Hematopoietic multipotent progenitor cell treated with erythropoietin and hydrocortisone succinate and interleukin-3 and kit ligand, for 15 days (in vitro differentiated cells): ENCODE measurements at regions not wholly inside any gene's neighbourhood (a gene's known extent, or its start where the extent isn't known, plus 50 kb on each side); places are given as distances from the start of the nearest gene placed in this dataset.
"Not testable (repeated sequence)": the region's sequence is repeated elsewhere in the genome, so short reads cannot be mapped to it uniquely, and the experiment has no call there.

Experiments used
- DNase-seq: peaks from one replicate; pipeline ENCODE4 v3.0.0-alpha.2; 2015; ENCODE audit warnings: low spot score

GRCh38 chr11:95650276-95650675 is 139.3 kb downstream of the FAM76B start:
- no peak for DNase-seq

GRCh38 chr11:95647871-95648270 is 141.7 kb downstream of the FAM76B start:
- DNase-seq: no peak

DNA sequence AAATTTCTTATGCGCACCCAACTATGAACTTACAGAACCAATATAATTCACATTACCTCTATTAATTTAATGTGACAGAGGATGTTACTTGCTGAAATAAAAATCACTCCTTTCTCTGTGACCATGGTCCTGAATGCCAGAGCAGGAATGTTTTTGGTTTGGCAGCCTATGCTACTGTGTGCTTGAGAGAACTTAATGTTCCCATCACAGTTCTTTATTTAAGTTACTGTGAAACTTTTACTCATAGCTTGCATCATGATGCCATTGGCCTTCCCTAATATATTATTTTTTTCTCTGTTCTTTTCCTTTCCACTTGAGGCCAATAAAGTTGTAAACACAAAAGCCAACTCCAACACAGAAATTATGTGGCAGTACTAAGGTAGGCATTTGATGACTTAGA is 142.2 kb downstream of the FAM76B start:
- no peak for DNase-seq

- no peak for DNase-seq
Observed at GRCh38 chr11:95641495-95641894, 148.1 kb downstream of the FAM76B start.

GRCh38 chr11:95638501-95638900 is 151.1 kb downstream of the FAM76B start:
- no peak for DNase-seq

- no peak for DNase-seq
Observed at GRCh38 chr11:95625164-95625900, 164.2 kb downstream of the FAM76B start.

- DNase-seq: no peak
Observed at GRCh38 chr11:95616256-95616804, 173.3 kb downstream of the FAM76B start.

DNA sequence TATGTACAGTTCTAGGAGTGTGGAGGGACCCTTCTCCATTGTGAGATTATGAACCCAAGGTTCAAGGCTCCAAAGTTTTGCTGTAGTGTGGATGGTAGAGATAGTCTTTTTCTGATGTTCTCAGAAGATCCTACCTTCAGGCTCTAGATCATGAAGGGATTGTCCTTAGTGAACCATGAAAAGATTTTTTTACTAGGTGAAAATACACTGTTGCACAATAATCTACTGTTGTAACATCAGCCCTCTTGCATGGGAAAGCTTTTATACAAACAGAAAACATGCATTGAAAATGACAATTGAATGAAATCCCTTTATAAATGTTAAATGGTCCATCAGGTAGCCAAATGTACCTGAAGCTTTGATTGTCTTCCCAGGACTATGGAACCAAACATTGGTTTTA is 177.8 kb downstream of the FAM76B start:
- DNase-seq: no peak

DNA sequence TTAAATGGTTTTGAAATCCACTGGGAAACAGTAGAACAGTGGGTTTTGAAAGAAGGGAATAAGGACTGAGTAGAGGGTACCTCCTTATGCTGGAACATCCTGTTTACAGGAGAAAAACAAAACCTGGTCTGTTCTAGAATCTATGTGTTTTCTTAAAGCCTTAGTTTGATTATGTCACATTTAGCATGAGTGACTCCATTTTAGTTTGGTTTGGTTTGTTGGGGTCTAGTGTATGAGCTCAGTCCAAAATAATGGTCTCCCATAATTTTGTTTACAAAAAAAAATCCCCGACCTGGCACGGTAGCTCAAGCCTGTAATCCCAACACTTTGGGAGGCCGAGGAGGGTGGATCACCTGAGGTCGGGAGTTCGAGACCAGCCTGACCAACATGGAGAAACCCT is 179.4 kb downstream of the FAM76B start:
- DNase-seq: not testable (repeated sequence)

GRCh38 chr11:95608093-95608492 is 181.5 kb downstream of the FAM76B start:
- DNase-seq: no peak

DNA sequence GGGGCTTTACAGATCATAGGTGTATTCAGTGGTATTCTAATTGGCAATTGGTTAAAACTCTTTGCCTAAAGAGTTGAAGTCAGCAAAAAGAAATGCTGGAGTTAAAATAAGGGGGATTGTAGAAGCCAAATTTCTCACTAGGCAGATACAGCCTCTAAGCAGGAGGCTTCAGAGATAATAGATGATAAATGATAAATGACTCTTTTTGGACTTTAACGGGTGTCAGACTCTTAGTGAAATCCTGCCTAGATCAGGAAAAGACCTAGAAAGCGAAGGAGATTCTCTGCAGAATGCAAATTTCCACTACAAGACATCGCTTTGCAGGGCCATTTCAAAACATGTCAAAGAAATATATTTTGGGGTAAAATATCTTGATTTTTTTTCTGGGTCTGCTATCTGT is 182.8 kb downstream of the FAM76B start:
- no peak for DNase-seq

- DNase-seq: no peak
Observed at GRCh38 chr11:95605271-95605940, 184.2 kb downstream of the FAM76B start.

DNA sequence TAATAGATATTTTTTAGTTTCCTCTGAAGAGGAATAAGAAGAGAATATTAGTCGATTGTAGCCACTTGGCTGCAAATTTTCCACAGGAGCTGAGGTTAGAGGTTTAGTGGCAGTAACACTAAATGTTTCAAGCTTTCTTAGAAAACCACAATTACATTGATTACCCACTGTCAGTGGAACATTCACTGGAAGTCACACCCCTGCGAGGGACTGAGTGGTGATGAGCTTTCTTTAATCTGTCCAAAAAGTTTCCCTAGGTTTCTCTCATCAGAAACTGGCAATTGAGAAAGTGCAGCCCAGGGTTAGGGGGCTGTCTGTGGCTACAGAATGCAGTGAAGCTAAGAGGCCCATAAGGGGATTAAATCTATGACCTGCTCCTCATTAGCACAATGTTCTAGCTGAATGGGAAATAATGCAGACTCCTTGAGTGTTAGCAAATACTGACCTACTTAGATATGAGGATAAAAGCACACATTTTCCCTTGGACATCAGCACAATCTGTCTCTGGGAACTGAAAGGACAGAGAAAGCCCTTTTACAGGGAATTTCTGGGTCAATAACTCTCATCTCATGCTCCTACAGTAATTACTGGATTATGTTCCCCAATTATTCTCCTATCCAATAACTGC is 189.5 kb downstream of the FAM76B start:
- DNase-seq: no peak

DNA sequence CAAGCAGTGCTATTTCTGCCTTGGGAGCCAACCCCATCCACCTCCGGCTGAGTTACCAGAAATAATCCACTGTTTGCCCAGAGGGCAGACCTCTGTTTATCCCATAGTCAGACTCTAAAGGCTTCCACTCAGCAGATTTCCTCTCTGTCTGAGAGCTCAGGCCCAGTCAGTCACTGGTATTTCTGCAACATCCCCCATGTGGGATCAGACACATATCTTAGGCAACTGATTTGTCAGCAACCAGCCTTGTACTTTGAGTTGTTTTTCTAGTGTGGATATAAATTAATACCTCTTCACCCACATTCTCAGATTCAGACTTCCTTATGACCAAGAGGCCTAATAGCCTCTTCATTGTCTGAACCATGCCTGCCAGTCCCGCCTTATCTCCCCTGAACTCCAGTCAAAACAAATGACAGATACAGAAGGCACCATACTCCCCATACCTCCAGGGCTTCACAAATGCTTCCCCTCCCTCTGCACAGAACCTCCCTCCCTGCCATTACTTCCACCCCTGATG is 193.6 kb downstream of the FAM76B start:
- DNase-seq: no peak

DNA sequence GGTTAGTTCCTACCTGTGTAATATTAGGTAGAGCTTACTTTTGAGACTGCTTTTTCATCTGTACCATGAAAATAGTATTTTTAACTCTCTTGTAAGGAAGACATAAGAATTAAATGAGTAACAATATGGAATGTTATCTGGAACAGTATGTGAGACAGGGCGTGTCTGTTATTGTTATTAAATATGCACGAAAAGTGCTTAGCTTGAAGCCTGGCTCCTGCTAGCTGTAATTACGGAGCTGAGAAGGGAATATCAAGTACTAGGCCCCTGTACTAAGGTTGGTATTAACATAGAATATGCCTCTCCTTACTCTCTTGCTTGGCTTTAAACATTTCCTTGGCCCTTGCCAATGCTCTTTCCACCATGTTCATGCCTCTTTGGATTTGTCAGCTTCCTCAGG is 194.0 kb downstream of the FAM76B start:
- no peak for DNase-seq

DNA sequence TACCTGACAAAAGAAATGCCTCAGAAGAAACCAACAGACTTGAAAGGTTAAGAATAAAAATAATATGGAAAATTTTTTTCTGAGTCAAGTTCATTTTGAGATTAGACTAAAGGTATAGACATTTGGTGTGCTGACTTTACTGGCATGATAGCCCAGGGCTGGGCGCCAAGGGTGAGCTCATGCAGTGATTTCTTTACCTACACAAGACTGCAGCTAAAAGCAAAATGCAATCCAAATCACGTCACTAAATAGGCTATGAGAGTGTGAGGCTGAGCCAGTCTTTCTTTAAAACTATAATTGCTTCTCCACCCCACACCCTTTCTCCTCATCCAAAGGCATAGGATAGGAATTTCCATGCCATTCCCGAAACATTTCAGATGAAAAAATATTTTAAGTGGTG is 196.5 kb downstream of the FAM76B start:
- no peak for DNase-seq

DNA sequence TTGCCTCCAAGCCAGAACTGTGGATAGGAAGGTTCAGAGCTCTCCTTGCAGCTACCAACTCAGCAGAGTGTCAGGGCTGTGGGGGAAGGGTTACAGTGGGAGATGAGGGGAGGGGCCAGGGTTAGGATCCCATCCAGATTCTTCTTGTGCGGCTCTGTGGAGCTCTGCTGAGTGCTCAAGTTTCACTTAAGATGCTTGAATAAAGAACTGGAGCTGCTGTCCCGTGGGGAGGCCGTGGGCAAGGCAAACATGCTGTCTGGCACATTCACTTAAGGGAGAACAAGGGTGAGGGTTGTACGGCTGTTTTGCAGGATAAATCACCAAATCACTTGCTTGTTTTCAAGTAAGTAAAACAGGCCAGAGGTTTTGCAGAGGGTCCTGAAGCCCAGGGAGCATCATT is 197.1 kb downstream of the FAM76B start:
- no peak for DNase-seq

- DNase-seq: no peak
Observed at GRCh38 chr11:95589893-95590612, 199.5 kb downstream of the FAM76B start.

DNA sequence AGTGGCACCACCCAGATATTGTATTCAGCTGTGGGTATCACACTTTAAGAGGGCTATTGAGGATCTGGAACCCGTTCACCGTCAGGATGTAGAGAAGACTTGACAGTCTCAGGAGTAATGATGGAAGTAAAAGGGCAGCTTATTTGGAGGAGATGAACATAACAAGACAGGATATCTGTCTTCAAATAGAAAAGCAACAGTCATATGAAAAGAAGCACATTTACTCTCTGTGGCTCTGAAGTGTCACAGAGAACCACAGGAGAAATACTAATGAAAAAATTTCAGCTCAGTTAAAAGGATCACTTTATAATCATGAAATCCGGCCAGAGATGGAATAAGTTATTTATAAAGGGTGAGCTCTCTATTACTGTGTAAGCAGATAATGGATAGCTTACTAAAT is 200.8 kb downstream of the FAM76B start:
- no peak for DNase-seq

DNA sequence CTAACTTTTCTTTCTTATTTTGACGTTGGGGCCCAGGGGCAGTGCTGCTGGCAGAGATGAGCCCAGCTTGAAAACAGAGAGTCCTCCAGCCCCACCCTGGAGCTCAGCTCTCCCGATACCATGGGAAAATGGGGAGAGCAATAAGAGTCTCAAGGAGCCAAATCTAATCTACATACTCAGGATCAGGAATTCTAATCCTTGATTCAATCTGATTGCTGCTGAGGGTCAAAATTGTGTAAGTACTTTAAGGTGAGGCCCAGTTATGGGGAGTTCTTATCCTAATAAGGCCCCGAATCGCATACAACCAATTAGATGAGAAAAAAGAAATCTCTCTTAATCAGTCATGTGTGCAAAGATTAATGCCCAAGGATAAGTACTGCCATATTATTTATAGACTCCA is 202.9 kb downstream of the FAM76B start:
- no peak for DNase-seq

DNA sequence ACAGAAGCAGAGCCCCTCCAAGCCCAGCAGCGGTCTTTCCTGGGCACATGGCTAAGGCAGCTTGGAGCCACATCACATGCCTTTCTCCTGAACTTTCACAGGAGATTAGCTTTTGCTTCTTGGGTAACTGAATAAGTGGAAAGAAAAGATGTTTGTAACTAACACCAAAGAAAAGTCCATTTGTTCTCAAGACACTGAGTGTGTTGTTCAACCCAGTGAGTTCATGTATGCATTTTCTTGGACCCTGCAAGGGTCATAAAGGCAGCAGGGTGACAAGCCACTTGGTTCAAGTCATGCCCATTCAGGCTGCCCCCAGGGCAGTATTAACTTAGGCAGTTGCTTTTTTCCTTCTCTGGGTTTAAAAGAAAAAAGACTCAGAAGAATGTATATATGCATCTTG is 203.4 kb downstream of the FAM76B start:
- no peak for DNase-seq

DNA sequence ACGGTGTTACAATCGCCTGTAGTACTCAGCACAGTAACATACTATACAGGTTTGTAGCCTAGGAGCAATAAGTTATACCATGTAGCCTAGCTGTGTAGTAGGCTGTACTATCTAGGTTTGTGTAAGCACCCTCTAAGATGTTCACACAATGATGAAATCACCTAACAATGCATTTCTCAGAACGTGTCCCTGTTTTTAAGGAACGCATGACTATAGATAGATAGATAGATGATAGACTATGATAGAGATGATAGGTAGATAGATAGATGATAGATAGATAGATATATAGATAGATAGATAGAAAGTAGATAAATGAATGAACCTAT is 203.9 kb downstream of the FAM76B start:
- no peak for DNase-seq
